ENCODE measurements at regions not wholly inside any gene's neighbourhood (a gene's known extent, or its start where the extent isn't known, plus 50 kb on each side); places are given as distances from the start of the nearest gene placed in this dataset.
"Not testable (repeated sequence)": the region's sequence is repeated elsewhere in the genome, so short reads cannot be mapped to it uniquely, and the experiment has no call there.

DNA sequence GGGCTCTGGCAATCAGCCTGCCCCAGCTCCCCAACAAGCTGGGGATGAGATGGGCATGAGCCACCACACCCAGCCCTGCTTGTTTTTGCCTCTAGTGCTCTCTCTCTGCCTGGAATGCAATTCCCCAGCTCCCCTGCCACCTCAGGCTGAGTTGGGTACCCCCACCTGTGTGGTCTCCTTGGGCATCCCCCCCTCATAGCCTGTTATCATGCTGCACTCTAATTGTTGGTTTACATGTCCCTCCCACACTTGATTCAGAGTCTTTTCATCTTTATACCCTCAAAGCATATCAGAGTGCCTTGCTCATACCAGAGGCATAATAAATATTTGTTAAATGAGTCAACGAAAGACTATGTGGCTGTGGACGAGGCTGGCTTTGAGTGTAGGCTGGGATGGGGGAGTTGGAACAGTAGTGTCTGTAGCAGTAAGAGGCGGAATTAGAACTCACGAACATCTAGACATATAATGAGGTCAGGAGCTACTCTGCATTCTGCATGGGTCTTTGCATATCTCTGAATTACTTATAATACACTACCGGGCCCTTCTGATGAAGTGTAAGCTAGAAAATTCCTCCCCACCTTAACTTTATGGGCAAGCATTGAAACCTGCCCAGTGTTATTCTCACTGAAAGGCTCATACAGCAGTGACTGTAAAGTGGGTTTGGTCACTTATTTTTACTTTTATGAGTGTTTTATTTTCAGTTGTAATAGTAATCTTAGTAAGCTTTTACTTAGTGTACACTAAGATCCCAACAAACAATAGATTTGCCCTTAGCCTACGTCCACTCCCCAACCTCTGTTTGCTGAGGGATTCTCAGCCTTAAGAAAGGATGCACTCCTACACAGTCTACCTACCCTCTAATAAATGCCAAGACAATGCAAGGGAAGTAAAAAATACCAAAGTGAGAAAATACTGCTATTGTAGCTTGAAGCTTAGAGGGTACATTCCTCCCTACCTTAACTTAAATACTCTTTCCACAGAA lies 58.7 kb downstream of the EDN1 start:
- no peak for DNase-seq (ENCODE audit: low spot score)

GRCh38 chr6:12350644-12351170 lies 60.5 kb downstream of the EDN1 start:
- DNase-seq (ENCODE audit: low spot score) = no peak

DNA sequence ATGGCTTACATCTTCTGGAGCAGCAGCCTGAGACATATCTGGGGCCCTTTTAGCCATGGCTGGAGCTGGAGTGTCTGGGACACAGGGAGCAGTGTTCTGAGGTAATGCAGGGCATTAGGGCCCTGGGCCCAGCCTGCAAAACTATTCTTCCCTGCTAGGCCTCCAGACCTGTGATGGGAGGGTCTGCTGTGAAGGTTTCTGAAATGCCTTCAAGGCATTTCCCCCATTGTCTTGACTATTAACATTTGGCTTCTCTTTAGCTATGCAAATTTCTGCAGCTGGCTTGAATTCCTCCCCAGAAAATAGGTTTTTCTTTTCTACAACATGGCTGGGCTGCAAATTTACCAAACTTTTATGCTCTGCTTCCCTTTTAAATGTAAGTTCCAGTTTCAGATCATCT lies 61.5 kb downstream of the EDN1 start:
- DNase-seq (ENCODE audit: low spot score) = no peak

DNA sequence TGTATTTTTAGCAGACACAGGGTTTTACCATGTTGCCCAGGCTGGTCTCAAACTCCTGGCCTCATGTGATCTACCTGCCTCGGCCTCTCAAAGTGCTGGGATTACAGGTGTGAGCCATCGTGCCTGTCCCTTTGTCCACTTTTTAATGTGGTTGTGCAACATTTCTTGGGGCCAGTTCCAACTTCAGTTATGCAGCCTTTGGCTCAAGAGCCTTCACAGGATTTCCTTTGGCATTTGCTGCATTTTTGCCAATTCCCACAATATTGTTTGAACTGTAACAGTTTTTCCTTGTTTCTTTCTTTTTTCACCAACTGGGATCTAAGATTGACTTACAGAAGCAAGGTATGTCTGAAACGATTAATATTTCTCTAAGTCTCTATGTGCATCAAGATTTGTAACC lies 63.6 kb downstream of the EDN1 start:
- no peak for DNase-seq (ENCODE audit: low spot score)

DNA sequence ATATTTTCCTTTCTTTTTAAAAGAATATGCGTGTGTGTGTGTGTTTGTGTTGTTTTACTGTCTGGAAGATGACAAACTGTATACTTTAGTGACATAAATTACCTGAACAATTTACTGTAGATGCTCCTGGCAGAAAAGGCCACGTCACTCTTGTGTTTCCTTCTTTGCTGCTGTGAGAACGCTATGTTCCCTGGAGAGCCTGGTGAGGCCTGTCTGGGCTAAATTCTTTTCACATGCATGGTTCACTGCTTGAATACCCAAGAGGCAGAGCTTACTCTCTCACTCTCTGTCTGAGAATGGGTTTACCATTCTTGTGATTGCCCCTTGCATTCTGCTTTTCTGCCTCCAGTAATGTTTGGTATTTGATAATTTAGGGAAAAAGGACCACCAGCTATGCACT lies 64.3 kb downstream of the EDN1 start:
- DNase-seq (ENCODE audit: low spot score) = no peak

GRCh38 chr6:12355354-12355753 lies 65.2 kb downstream of the EDN1 start:
- DNase-seq (ENCODE audit: low spot score) = no peak

- no peak for DNase-seq (ENCODE audit: low spot score)
Measured at GRCh38 chr6:12356431-12356830, 66.3 kb downstream of the EDN1 start.

DNA sequence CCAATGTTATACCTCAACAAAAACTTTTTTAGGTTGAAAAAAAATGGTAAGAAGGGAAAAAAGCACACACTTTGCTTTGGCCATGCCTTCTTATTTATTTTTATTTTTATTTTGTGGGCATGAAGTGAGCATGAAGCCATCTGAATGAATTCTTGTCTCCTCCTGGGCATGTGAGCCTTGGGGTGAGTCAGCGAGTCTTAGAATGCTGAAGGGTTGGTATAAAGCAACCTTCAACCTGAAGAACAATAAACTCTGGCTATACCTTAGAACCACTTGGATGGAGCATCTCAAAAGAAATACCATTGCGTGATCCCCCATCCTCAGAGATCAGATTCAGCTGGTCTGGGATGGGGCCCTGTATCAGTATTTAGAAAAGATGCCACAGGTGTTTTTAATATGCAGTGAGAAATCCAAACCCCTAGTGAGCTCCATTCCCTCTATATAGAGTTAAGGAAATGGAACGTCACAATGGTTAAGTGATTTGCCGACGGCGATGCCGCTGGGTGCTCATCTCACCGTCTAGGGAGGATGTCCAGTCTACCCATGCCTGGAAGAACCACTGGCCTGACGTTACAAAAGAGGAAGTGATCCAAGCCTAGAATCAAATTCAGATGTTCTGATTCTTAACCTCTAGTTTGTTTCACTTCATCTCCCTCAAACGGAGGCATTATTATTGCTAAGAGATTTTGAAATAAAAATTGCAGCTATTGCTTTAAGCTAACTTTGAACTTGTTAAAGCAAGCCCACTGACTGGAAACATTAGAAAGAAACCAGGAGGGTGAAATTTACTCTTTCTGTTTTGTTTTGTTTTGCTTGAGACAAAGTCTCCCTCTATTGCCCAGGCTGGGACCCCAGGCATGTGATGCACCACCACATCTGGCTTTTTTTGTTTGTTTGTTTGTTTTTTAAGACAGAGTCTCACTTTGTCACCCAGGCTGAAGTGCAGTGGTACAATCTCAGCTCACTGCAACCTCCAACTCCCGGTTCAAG lies 67.1 kb downstream of the EDN1 start:
- DNase-seq (ENCODE audit: low spot score) = no peak

- DNase-seq (ENCODE audit: low spot score) = no peak
Measured at GRCh38 chr6:12359036-12359435, 68.9 kb downstream of the EDN1 start.

DNA sequence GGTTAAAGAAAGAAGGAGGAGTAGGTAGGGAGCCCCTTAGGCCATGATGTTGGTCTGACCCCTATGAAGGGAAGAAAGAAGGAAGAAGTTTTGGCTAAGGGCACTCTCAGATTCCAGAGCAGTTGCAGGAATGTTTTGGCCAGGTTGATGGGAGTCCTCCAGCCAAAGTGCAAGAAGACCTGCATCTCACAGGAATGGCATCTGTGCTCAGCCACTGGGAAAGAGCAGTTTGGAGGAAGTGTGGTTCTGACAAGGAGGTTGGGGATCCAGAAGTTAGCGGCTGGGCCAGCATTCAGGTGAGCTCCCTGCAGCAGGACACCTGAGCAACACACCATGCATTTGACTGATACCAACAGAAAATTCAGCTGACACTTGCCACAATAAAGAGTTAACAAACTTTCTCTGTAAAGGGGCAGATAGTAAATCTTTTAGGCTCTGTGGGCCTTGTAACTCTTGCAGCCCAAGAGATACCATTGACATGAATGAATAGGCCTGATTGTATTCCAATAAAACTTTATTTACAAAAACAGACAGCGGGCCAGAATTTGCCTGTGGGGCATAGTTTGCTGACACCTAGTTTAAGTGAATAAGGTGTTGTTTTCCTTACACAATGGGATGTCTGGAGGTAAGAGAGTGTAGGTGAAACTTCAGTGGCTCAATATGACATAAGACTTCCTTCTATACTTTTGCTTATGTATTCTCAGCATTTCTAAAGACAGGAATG lies 71.0 kb downstream of the EDN1 start:
- DNase-seq (ENCODE audit: low spot score) = no peak

DNA sequence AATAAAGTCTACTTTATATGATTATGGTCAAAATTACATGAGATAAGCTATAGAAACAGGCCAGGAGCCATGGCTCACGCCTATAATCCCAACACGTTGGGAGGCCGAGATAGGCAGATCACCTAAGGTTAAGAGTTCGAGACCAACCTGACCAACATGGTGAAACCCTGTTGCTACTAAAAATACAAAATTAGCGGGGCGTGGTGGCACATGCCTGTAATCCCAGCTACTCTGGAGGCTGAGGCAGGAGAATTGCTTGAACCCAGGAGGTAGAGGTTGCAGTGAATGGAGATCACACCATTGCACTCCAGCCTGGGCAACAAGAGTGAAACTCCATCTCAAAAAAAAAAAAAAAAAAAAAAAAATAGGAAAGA lies 73.1 kb downstream of the EDN1 start:
- DNase-seq (ENCODE audit: low spot score) = not testable (repeated sequence)

- DNase-seq (ENCODE audit: low spot score) = no peak
Measured at GRCh38 chr6:12363651-12364381, 73.7 kb downstream of the EDN1 start.

- no peak for DNase-seq (ENCODE audit: low spot score)
Measured at GRCh38 chr6:12364621-12365020, 74.5 kb downstream of the EDN1 start.

GRCh38 chr6:12366731-12367130 lies 76.6 kb downstream of the EDN1 start:
- no peak for DNase-seq (ENCODE audit: low spot score)

GRCh38 chr6:12367412-12367811 lies 77.3 kb downstream of the EDN1 start:
- no peak for DNase-seq (ENCODE audit: low spot score)

DNA sequence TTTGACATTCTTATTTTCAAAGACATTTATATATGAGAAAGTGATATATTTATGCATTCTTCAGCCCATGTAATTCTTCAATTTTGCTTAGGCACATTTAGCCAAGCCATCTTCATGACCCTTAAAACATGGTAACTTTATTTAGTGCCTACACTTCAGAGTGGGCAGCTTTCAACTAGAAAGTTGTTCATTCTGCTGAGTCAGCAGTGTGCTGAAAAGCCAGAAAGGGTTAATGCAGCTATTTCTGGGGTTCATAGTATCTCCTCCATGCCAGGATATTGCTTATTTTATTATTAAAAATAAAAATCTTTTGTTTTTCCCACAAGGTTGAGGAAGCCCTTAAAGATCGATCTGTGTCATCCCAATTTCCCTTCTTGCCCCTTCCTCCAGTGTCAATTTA lies 79.2 kb downstream of the EDN1 start:
- DNase-seq (ENCODE audit: low spot score) = no peak

GRCh38 chr6:12369781-12370262 lies 79.7 kb downstream of the EDN1 start:
- DNase-seq (ENCODE audit: low spot score) = no peak

- no peak for DNase-seq (ENCODE audit: low spot score)
Measured at GRCh38 chr6:12371151-12371550, 81.0 kb downstream of the EDN1 start.

- no peak for DNase-seq (ENCODE audit: low spot score)
Measured at GRCh38 chr6:12371641-12372146, 81.5 kb downstream of the EDN1 start.

DNA sequence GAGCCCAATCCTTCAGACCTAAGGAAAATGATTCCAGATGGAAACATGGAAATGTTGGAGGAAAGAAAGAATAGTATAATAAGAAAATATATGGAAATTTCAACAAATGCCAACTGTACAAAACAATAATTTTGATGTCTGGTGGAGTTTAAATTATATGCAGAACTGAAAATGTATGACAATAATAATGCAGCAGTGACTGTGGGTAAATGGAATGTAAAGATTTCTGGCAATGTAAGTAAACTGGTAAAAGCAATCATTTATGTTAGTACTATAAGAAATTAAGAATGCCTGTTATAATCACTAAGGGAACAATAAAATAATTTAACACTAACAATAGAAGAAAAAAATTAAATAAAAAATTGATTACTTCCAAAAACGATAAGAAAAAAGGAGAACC lies 89.0 kb downstream of the EDN1 start:
- no peak for DNase-seq (ENCODE audit: low spot score)

GRCh38 chr6:12381587-12381986 lies 91.4 kb downstream of the EDN1 start:
- no peak for DNase-seq (ENCODE audit: low spot score)

Measured in hematopoietic multipotent progenitor cell treated with erythropoietin and hydrocortisone succinate and interleukin-3 and kit ligand, for 17 days (in vitro differentiated cells).